ENCODE measurements at regions not wholly inside any gene's neighbourhood (a gene's known extent, or its start where the extent isn't known, plus 50 kb on each side); places are given as distances from the start of the nearest gene placed in this dataset.

DNA sequence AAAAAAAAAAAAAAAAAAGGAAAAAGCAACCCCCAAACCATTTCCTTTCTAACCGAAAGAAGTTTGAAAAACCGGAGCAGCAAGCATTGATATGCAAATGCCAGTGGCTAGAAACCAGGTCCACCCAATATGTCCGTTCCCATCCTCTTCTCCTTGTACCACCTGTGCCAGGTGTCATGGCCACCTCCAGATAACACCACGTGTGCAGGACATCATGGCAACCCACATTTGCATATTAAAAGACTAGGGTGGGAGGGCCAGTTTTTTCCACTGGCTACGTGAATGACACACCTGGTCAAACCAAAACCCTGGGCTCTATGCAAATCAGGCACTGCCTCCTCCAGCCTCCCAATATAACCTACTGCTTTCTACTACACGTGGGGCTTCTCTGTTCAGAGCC, 303.3 kb upstream of the GULP1 start:
- H3K27ac ChIP-seq (ENCODE audit: low read length, poor library complexity, severe bottlenecking), result no peak overlapping the region
- DNase-seq, result no peak
- H3K18ac ChIP-seq (ENCODE audit: low read depth in 1 of 2, low read length in 2 of 2), result no peak overlapping the region
- no peak overlapping the region for H3K4ac ChIP-seq (ENCODE audit: low read depth in 1 of 2, low read length in 2 of 2)
- no peak overlapping the region for H3K23ac ChIP-seq (ENCODE audit: low read length in 2 of 2)
- no peaks in the 10 kb centered on the region for H3K36me3 ChIP-seq (ENCODE audit: control insufficient read depth in 1 of 2, insufficient read depth in 2 of 2, low read depth in 1 of 2, low read length in 2 of 2)
- no peaks in the 10 kb centered on the region for H3K9me3 ChIP-seq (ENCODE audit: control insufficient read depth, low read length)
- peaks cover 0 to 14% of the 10 kb centered on the region in 2 experiments for H3K27me3 ChIP-seq (ENCODE audit: control insufficient read depth in 1 of 2, insufficient read depth in 1 of 2, low read length in 2 of 2)
- H3K79me1 ChIP-seq (replicated peaks; ENCODE audit: low read length, poor library complexity, severe bottlenecking), result no peaks in the 10 kb centered on the region
- H4K8ac ChIP-seq (ENCODE audit: low read length), result no peak overlapping the region
- no peak overlapping the region for H2BK12ac ChIP-seq (ENCODE audit: low read length in 2 of 2)
- no peak overlapping the region for H3K4me3 ChIP-seq (ENCODE audit: insufficient read depth in 1 of 2, low read depth in 1 of 2, low read length in 2 of 2)
- no peak overlapping the region for H3K9ac ChIP-seq (ENCODE audit: low read length)
- H2BK5ac ChIP-seq (ENCODE audit: low read depth, low read length, poor library complexity, severe bottlenecking), result no peak overlapping the region
- H3K4me1 ChIP-seq (ENCODE audit: control insufficient read depth, insufficient read depth, low read depth, low read length), result no peaks in the 10 kb centered on the region
- WGBS, result 78% methylated on average over 6 of the region's 6 CpGs
- no peak overlapping the region for H3K4me2 ChIP-seq (ENCODE audit: low read length, poor library complexity, severe bottlenecking)
- no peak overlapping the region for H3K14ac ChIP-seq (ENCODE audit: low read length in 2 of 2)
- no peak overlapping the region for H4K91ac ChIP-seq (ENCODE audit: low read length)
- no peak overlapping the region for H2AFZ ChIP-seq (ENCODE audit: low read depth, low read length)
- no peak overlapping the region for H2BK120ac ChIP-seq (ENCODE audit: low read depth, low read length)
- no peak overlapping the region for H2AK5ac ChIP-seq (ENCODE audit: low read length, severe bottlenecking)
- no peak overlapping the region for H2BK15ac ChIP-seq (ENCODE audit: low read depth, poor library complexity, severe bottlenecking)

GRCh38 chr2:187989925-187990623, 301.6 kb upstream of the GULP1 start:
- Histone ChIP-seq H3K4me2 (ENCODE audit: low read length, poor library complexity, severe bottlenecking) (no peak overlapping the region), H4K8ac (ENCODE audit: low read length) (no peak overlapping the region), H2AFZ (ENCODE audit: low read depth, low read length) (no peak overlapping the region), H3K27ac (ENCODE audit: low read length, poor library complexity, severe bottlenecking) (no peak overlapping the region), H3K18ac (ENCODE audit: low read depth in 1 of 2, low read length in 2 of 2) (no peak overlapping the region), H4K91ac (ENCODE audit: low read length) (no peak overlapping the region), H2AK5ac (ENCODE audit: low read length, severe bottlenecking) (peak overlapping the region; percentile 41), H3K9ac (ENCODE audit: low read length) (no peak overlapping the region), H3K9me3 (ENCODE audit: control insufficient read depth, low read length) (no peaks in the 10 kb centered on the region), H3K27me3 (ENCODE audit: control insufficient read depth in 1 of 2, insufficient read depth in 1 of 2, low read length in 2 of 2) (peaks cover 0 to 10% of the 10 kb centered on the region in 2 experiments), H2BK5ac (ENCODE audit: low read depth, low read length, poor library complexity, severe bottlenecking) (no peak overlapping the region), H3K4me1 (ENCODE audit: control insufficient read depth, insufficient read depth, low read depth, low read length) (peaks cover 12% of the 10 kb centered on the region), H3K14ac (ENCODE audit: low read length in 2 of 2) (no peak overlapping the region), H3K4me3 (ENCODE audit: insufficient read depth in 1 of 2, low read depth in 1 of 2, low read length in 2 of 2) (no peak overlapping the region), H2BK15ac (ENCODE audit: low read depth, poor library complexity, severe bottlenecking) (no peak overlapping the region), H3K4ac (ENCODE audit: low read depth in 1 of 2, low read length in 2 of 2) (no peak overlapping the region), H3K23ac (ENCODE audit: low read length in 2 of 2) (no peak overlapping the region), H2BK120ac (ENCODE audit: low read depth, low read length) (no peak overlapping the region), H3K79me1 (replicated peaks; ENCODE audit: low read length, poor library complexity, severe bottlenecking) (no peaks in the 10 kb centered on the region), H3K36me3 (ENCODE audit: control insufficient read depth in 1 of 2, insufficient read depth in 2 of 2, low read depth in 1 of 2, low read length in 2 of 2) (no peaks in the 10 kb centered on the region), H2BK12ac (ENCODE audit: low read length in 2 of 2) (no peak overlapping the region)
- no peak for DNase-seq
- WGBS, result 100% methylated on average over 1 of the region's 2 CpGs

GRCh38 chr2:187991389-187991788, 300.3 kb upstream of the GULP1 start:
- no peak overlapping the region for H2BK15ac ChIP-seq (ENCODE audit: low read depth, poor library complexity, severe bottlenecking)
- no peak overlapping the region for H2AK5ac ChIP-seq (ENCODE audit: low read length, severe bottlenecking)
- no peak overlapping the region for H3K9ac ChIP-seq (ENCODE audit: low read length)
- no CpG with 5 or more reads among the region's 1 CpG for WGBS
- no peak overlapping the region for H2BK5ac ChIP-seq (ENCODE audit: low read depth, low read length, poor library complexity, severe bottlenecking)
- H3K9me3 ChIP-seq (ENCODE audit: control insufficient read depth, low read length), result no peaks in the 10 kb centered on the region
- DNase-seq, result no peak
- no peak overlapping the region for H2AFZ ChIP-seq (ENCODE audit: low read depth, low read length)
- peaks cover 13% of the 10 kb centered on the region for H3K4me1 ChIP-seq (ENCODE audit: control insufficient read depth, insufficient read depth, low read depth, low read length)
- H3K14ac ChIP-seq (ENCODE audit: low read length in 2 of 2), result no peak overlapping the region
- H3K4me3 ChIP-seq (ENCODE audit: insufficient read depth in 1 of 2, low read depth in 1 of 2, low read length in 2 of 2), result no peak overlapping the region
- H3K4me2 ChIP-seq (ENCODE audit: low read length, poor library complexity, severe bottlenecking), result no peak overlapping the region
- H3K79me1 ChIP-seq (replicated peaks; ENCODE audit: low read length, poor library complexity, severe bottlenecking), result no peaks in the 10 kb centered on the region
- H3K27ac ChIP-seq (ENCODE audit: low read length, poor library complexity, severe bottlenecking), result no peak overlapping the region
- H3K4ac ChIP-seq (ENCODE audit: low read depth in 1 of 2, low read length in 2 of 2), result no peak overlapping the region
- peaks cover 0 to 13% of the 10 kb centered on the region in 2 experiments for H3K27me3 ChIP-seq (ENCODE audit: control insufficient read depth in 1 of 2, insufficient read depth in 1 of 2, low read length in 2 of 2)
- H3K36me3 ChIP-seq (ENCODE audit: control insufficient read depth in 1 of 2, insufficient read depth in 2 of 2, low read depth in 1 of 2, low read length in 2 of 2), result no peaks in the 10 kb centered on the region
- no peak overlapping the region for H4K91ac ChIP-seq (ENCODE audit: low read length)
- H4K8ac ChIP-seq (ENCODE audit: low read length), result no peak overlapping the region
- H3K23ac ChIP-seq (ENCODE audit: low read length in 2 of 2), result no peak overlapping the region
- no peak overlapping the region for H2BK120ac ChIP-seq (ENCODE audit: low read depth, low read length)
- no peak overlapping the region for H3K18ac ChIP-seq (ENCODE audit: low read depth in 1 of 2, low read length in 2 of 2)
- H2BK12ac ChIP-seq (ENCODE audit: low read length in 2 of 2), result no peak overlapping the region

DNA sequence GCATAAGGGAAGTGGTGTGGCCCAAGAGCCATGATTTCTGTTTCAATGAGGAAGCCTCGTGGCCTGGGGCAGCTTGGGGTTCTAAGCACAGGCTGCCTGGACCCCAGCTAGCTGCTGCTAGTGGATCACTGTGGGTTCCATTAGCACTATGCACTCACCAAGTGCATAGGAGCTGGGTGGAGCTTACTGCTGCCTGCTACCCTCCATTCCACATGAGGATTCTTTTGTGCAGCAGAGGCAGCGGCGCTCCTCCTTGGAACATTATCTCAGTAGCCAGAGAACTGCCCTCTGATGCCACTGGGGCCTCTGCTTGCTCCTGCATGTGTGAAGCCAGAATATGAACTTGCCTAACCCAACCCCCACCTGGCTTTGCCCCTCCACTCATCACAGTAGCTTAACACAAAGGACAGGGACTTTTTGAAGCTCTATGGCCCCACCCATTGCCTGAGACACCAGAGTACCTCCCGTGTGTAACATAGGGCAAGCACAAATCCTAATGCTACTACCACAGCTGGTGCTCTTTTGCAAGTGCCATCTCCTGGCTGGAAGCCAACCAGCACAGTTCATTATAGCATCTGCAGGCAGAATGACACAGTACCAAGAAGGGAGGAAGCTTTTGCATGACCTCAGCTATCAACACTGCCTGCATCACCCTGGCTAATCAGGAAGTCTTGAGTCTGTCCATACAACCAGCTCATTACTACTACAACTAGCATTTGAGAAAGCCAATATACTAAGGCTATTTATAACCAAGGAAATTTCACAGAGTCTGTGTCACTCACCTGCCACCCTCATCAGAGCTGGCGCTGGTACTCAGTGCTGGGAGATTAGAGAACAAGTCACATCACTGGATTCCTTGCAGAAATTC, 297.0 kb upstream of the GULP1 start:
- Histone ChIP-seq H3K36me3 (ENCODE audit: control insufficient read depth in 1 of 2, insufficient read depth in 2 of 2, low read depth in 1 of 2, low read length in 2 of 2) (no peaks in the 10 kb centered on the region), H2AK5ac (ENCODE audit: low read length, severe bottlenecking) (peak overlapping the region; percentile 35), H2BK5ac (ENCODE audit: low read depth, low read length, poor library complexity, severe bottlenecking) (no peak overlapping the region), H2BK120ac (ENCODE audit: low read depth, low read length) (no peak overlapping the region), H3K4ac (ENCODE audit: low read depth in 1 of 2, low read length in 2 of 2) (no peak overlapping the region), H3K9ac (ENCODE audit: low read length) (no peak overlapping the region), H3K23ac (ENCODE audit: low read length in 2 of 2) (no peak overlapping the region), H3K27ac (ENCODE audit: low read length, poor library complexity, severe bottlenecking) (no peak overlapping the region), H3K4me2 (ENCODE audit: low read length, poor library complexity, severe bottlenecking) (no peak overlapping the region), H3K9me3 (ENCODE audit: control insufficient read depth, low read length) (no peaks in the 10 kb centered on the region), H4K8ac (ENCODE audit: low read length) (no peak overlapping the region), H3K27me3 (ENCODE audit: control insufficient read depth in 1 of 2, insufficient read depth in 1 of 2, low read length in 2 of 2) (peaks cover 0 to 10% of the 10 kb centered on the region in 2 experiments), H3K14ac (ENCODE audit: low read length in 2 of 2) (no peak overlapping the region), H3K79me1 (replicated peaks; ENCODE audit: low read length, poor library complexity, severe bottlenecking) (no peaks in the 10 kb centered on the region), H2BK15ac (ENCODE audit: low read depth, poor library complexity, severe bottlenecking) (no peak overlapping the region), H3K4me3 (ENCODE audit: insufficient read depth in 1 of 2, low read depth in 1 of 2, low read length in 2 of 2) (no peak overlapping the region), H3K18ac (ENCODE audit: low read depth in 1 of 2, low read length in 2 of 2) (peak overlapping the region in 1 of 2 experiments; percentile 38), H4K91ac (ENCODE audit: low read length) (no peak overlapping the region), H2BK12ac (ENCODE audit: low read length in 2 of 2) (peak overlapping the region in 1 of 2 experiments; percentile 15), H3K4me1 (ENCODE audit: control insufficient read depth, insufficient read depth, low read depth, low read length) (peaks cover 13% of the 10 kb centered on the region), H2AFZ (ENCODE audit: low read depth, low read length) (no peak overlapping the region)
- 86% methylated on average over 5 of the region's 5 CpGs for WGBS
- peak; percentile 50 for DNase-seq
